HG03460 (cell line): ENCODE measurements at regions not wholly inside any gene's neighbourhood (a gene's known extent, or its start where the extent isn't known, plus 50 kb on each side); places are given as distances from the start of the nearest gene placed in this dataset.
"Not testable (repeated sequence)": the region's sequence is repeated elsewhere in the genome, so short reads cannot be mapped to it uniquely, and the experiment has no call there.

Experiments
- ATAC-seq: cut with Tn5 transposase; IDR thresholded peaks from one replicate; pipeline ENCODE4 v1.9.1; 2021; ENCODE audit not compliant: unreplicated experiment

- no peak for ATAC-seq
Observed at GRCh38 chr17:51434434-51435170, 174.3 kb downstream of the UTP18 start.

- ATAC-seq = no peak
Observed at GRCh38 chr17:51435171-51435552, 174.8 kb downstream of the UTP18 start.

GRCh38 chr17:51435641-51436091 lies 175.3 kb downstream of the UTP18 start:
- no peak for ATAC-seq

DNA sequence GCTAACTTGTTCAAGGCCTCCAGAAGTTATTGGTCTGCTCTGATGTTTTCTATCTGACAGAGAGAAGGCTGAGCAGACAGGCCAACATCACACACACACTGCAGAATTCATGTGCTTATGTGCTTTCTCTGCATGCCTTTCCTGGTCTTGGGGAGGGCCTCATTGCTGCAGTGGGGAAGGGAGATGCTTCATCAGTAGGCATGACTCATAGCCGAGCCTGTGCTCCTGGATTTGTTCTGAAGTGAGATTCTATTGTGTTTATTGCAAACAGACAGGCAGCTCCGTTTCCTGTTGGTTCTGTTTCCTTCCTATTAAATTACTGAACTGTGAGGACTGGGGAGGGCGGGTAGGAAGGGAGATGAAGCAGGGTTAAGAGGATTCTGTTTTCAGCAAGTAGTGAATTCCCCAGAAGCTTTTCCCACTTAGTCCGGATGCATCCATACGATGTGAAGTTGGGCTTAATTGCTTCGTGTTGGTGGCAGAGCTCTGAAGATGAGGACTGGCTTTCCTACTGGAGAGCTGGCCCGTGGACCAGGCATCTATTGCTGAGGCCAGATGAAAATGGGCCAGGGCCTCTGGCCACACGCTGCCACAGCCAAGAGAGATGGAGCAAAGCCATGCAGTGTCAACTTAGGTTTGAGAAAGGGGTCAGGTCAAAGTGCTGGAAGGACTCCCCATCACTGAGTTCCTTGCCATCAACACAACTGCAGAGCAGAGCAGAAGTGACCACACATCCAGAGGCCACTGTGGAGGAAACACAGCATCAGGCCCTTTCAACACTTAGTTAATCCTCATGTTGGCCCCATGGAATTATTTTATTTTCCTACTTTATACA lies 179.3 kb downstream of the UTP18 start:
- ATAC-seq = no peak

DNA sequence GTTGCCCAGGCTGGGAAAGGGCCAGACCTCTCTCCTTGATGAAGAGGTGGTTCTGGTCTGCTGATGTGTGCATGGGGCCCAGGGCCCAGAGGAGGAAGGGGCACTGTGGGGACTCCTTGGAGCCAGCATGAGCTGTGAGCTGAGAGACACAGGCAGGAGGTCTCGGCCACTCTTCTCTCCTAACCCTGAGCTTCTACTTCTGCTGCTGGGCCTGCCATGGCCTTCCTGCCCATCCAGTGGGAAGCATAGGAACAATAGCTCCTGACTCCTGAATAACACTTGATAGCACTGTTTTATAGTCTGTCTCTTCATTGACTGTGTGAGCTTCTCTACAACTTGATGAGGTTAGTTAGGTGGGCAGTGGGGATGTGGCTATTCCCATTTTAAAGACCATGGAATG lies 181.1 kb downstream of the UTP18 start:
- no peak for ATAC-seq

- ATAC-seq = no peak
Observed at GRCh38 chr17:51442088-51442865, 181.9 kb downstream of the UTP18 start.

DNA sequence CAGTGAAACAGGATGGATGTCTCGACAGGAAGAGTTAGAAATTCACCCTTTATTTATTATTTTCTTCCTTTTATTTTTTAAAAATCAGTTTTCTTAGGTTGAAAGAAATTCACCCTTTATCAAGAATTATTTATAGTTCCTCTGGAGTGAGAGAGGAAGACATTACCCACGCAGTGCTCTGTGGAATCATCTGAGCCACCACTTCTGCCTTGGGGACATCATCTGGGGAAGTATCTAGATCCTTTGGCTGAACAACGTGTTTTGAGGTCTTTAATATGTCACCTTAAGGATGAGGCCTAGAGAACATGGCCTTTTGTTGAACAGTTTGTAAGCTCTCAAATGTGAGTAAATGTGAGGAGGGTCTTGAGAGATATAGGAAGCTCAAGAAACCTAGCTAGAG lies 183.3 kb downstream of the UTP18 start:
- ATAC-seq = no peak

DNA sequence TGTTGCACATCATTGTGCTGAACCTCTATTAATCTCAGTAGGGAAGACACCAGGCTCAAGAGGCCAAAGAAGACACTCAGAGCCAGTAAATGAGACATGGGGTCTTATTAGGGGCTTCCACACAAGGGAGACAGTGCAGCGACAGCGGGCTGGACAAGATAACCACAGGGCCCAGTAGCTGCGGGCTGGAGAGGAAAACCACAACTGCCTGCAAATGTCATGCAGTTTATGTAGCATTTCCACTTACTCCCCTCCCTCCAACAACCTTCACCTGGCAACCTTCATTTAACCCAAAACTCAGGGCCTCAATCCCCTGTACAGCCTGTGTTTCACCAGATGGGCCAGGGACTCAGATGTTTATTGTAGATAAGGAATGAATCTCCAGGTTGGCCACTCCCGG lies 185.6 kb downstream of the UTP18 start:
- ATAC-seq = no peak

DNA sequence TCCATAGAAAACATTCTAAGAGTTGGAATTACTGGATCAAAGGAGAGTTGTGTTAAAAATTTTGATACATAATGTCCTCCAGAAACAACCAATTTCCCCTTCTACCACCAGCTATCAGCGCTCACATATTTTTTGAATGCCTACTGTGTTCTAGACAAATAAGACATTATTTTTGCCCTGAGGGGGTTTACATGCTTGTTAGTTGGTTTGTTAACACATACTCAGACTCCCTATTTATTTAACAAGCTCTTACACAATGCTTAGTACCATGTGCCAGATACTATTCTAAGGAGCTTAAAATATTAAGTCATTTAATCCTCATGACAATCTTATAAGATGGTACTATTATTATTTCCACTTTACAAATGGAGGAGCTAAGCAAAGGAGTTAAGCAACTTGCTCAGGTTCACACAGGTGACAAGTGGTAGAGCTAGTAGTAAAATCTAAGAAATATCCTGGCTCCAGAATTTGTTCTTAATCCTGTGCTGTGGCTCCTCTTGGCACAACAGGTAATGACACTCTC lies 194.2 kb downstream of the UTP18 start:
- no peak for ATAC-seq

DNA sequence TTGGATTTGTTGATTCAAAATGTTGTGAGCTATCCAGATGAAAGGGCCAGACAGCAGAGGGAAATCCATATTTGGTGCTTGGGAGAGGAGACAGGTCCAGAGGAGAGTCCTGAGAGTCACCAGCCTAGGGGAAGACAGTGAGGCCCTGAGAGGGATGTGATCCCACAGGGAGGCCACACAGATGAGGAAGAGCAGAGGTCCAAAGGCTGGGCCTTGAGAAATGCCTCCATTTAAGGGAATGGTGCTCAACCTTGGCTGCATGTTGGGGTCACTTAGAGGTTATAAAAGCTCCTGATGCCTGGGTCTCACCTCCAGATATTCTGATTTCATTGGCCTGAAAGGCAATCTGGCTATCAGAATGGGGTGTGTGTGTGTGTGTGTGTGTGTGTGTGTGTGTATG lies 194.9 kb downstream of the UTP18 start:
- ATAC-seq = no peak

GRCh38 chr17:51455931-51456330 lies 195.6 kb downstream of the UTP18 start:
- ATAC-seq = no peak

GRCh38 chr17:51456942-51457341 lies 196.6 kb downstream of the UTP18 start:
- ATAC-seq = no peak

- no peak for ATAC-seq
Observed at GRCh38 chr17:51461578-51462004, 201.2 kb downstream of the UTP18 start.

DNA sequence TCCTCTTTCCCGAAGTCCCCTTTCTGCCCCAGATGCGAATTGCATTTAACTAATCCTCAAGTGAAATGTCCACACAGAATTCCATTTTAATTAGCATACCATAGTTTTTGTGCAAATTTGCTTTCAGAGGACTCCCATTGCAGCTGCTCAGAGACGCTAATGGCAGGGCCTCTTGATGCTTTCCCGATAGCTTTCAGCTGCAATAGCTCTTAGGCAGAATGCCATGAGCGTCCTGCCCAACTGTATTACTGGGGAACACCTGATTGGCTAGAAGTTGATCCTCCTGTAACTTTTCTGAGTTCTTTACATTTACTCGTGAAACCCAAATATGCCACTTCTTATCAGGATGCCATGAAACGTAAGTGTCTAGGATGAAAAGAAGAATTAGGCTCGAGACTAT lies 203.0 kb downstream of the UTP18 start:
- no peak for ATAC-seq

DNA sequence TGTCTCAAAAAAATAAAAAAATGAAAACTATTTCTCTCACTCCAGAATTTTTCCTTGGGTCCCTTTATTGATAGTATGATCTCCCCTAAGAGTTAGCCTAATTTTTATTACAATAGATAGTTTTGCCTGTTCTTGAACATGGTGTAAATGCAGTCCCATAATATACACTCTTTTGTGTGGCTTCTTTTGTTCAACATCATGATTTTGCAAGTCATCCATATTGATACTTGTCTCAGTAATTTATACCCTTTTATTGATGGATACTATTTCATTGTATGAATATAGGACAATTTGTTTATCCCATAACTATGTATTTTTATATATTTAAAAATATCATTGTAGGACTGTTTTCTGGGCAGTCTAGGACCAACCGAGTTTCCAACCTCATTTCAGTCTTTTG lies 207.0 kb downstream of the UTP18 start:
- ATAC-seq = no peak

DNA sequence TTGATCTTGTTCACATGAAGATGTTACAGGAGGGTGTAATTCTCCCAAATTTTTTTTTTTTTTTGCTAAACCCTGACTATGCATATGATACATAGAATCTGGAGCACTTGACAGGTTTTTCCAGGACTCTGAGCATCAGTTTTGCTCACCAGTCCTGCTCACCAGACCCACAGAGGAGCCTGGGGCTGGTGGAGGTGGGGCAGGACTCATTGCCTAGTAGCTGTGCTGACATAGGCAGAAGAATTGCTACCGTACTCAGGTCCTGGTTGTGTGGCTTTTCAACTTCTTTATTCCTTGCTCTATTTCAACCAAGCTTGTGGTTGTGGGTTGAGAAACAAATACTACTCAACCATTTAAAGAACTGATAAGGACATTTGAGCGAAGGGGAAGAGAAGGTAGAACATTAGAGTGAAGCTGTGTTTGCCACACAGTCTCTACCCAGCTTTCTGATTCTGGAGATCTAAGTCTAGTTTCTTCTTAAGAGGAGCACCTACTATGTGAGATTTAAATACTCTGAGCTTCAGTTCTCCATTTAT lies 212.4 kb downstream of the UTP18 start:
- no peak for ATAC-seq

DNA sequence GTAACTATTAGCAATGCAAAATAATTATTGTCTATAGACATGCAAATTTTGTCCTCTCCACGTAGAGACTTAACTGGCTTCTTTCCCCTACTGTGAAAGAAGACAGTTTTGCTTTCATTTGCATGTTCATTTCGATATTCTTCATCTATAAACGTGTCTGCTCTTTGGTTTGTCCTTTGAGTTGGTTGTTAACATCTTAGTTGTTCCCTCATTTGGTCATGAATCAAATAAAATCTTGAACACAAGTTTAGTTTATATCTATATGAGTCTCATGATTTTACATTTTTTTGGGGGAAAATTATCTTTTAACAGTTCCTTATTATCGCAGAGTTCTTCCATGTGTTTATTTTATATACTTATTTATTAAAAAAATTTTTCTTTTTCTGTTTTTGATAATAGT lies 214.4 kb downstream of the UTP18 start:
- ATAC-seq = no peak

DNA sequence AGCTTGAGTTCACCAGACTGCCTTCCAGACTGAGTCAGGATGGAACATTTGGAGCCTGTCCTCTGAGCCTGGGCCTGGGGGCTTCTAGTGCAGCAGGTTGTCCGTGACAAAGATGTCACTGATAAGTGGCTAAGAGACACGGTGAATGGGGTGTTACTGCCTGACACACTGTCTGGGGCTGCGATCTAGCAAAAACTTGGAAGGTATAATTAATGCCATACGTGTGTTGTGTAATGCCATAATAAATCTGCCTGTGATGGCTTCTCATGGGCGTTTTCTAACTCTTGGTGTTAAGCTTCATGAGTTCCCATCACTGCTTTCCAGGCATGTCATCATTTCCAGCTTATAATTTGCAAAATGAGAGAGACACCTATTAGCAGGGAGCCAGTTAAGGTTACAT lies 215.4 kb downstream of the UTP18 start:
- no peak for ATAC-seq

DNA sequence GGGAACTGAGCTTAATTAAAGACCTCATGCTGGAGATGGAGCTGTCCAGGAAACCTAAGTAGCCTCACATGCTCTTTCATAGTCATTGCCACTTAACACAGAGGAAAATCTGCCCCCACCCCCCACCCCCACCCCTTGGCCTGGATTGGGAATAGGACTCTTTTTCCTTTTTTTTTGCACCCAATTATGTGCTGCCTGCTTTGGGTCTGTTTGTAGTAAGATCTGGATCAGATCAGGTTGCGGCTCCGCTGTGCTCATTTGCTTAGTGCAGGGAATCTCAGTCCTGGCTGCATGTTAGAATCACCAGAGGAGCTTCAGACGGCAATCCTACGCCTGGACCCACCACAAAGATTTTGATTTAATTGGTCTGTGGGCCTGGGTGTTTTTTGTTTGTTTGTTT lies 219.0 kb downstream of the UTP18 start:
- ATAC-seq = no peak

DNA sequence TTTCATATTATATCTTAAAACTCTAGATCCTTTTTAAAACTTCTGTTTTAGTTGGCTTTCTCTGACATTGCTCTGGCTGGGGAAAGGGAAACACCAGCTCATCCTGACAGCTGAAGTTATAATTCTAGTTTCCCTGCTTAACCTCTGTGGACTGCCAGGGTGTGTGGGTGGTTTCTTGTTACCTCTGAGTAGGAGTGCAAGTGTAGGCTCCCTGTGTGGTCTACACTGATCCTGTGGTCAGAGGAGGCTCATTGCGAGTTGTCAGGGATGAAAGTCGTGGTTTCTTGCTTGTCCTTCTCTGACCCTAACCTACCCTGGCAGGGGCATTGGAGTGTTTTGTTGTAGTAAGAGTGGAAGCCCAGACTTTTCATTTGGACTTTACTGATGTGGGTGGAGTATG lies 221.0 kb downstream of the UTP18 start:
- no peak for ATAC-seq

- not testable (repeated sequence) for ATAC-seq
Observed at GRCh38 chr17:51482248-51482647, 221.9 kb downstream of the UTP18 start.
